Transverse colon (tissue), 4 donors: ENCODE measurements at regions not wholly inside any gene's neighbourhood (a gene's known extent, or its start where the extent isn't known, plus 50 kb on each side); places are given as distances from the start of the nearest gene placed in this dataset.

ENCODE experiments used
- POLR2A ChIP-seq: fragments of 450-650 bp; IDR thresholded peaks from one replicate; pipeline ENCODE4 v1.6.1; 2016; ENCODE audit warnings: antibody characterized with exemption, mild to moderate bottlenecking, moderate library complexity
- POLR2AphosphoS5 ChIP-seq, 3 donors: sonication (generic); formaldehyde crosslinking; IDR thresholded peaks; one replicate each; pipeline ENCODE4 v1.6.1; 2016; ENCODE audit warnings: antibody characterized with exemption in 3 of 3
- TF ChIP-seq, protein P1 (sequence below), 5 experiments: fragments of 200-600 bp in 3 of 5; fragments of 450-650 bp in 2 of 5; sonication (generic) in 3 of 5; IDR thresholded peaks; 1 replicate in 2 of 5; 2 replicates in 3 of 5; pipeline ENCODE4 v1.5.1; 2016 to 2017; ENCODE audit warnings: antibody characterized with exemption in 5 of 5, inconsistent platforms in 3 of 5, mild to moderate bottlenecking in 2 of 5, moderate library complexity in 1 of 5

DNA sequence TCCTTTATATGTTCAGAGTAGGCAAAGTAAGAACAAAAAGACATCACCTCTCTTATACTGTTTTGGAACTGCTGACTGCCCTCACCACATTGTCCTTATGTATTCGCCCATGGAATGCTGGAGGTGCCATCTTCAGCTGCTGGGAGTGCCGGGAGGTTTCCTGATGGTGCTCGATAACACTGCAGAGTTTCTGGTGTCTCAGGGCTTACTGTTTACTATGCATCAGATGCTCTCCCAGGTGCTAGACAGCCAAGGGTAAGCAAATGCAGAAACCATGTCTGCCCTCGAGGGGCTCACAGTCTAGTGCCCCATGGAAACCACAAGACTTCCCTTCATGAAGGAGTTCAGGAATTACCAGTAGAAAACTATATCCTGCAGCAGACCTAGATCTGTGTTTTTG lies 70.1 kb upstream of the SMIM23 start:
- TF ChIP-seq POLR2A (no peak), POLR2AphosphoS5 (IDR thresholded peaks at IDR 0.05) (no peak)
- TF ChIP-seq, protein P1, sequence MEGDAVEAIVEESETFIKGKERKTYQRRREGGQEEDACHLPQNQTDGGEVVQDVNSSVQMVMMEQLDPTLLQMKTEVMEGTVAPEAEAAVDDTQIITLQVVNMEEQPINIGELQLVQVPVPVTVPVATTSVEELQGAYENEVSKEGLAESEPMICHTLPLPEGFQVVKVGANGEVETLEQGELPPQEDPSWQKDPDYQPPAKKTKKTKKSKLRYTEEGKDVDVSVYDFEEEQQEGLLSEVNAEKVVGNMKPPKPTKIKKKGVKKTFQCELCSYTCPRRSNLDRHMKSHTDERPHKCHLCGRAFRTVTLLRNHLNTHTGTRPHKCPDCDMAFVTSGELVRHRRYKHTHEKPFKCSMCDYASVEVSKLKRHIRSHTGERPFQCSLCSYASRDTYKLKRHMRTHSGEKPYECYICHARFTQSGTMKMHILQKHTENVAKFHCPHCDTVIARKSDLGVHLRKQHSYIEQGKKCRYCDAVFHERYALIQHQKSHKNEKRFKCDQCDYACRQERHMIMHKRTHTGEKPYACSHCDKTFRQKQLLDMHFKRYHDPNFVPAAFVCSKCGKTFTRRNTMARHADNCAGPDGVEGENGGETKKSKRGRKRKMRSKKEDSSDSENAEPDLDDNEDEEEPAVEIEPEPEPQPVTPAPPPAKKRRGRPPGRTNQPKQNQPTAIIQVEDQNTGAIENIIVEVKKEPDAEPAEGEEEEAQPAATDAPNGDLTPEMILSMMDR (IDR thresholded peaks at IDR 0.05) = no peak
